ENCODE measurements at regions not wholly inside any gene's neighbourhood (a gene's known extent, or its start where the extent isn't known, plus 50 kb on each side); places are given as distances from the start of the nearest gene placed in this dataset.

- Histone ChIP-seq H3K79me2 (ENCODE audit: insufficient read depth, low read length) (no peaks in the 10 kb centered on the region), H2AFZ (ENCODE audit: low read depth, low read length, severe bottlenecking) (no peak overlapping the region), H3K4me2 (ENCODE audit: low read depth, low read length, poor library complexity, severe bottlenecking) (no peak overlapping the region), H3K36me3 (ENCODE audit: low read length) (no peaks in the 10 kb centered on the region), H3F3A (ENCODE audit: insufficient read depth) (no peaks in the 10 kb centered on the region), H3K27ac (ENCODE audit: low read depth, low read length) (no peak overlapping the region), H3K9ac (ENCODE audit: low read length) (no peak overlapping the region), H3K9me3 (ENCODE audit: insufficient read depth, low read length) (no peaks in the 10 kb centered on the region), H3K9me2 (replicated peaks; ENCODE audit: insufficient read depth, low read length) (no peaks in the 10 kb centered on the region), H3K4me3 (ENCODE audit: insufficient read depth, low read length, poor library complexity, severe bottlenecking) (no peak overlapping the region), H3K27me3 (ENCODE audit: low read length) (no peaks in the 10 kb centered on the region), H4K20me1 (ENCODE audit: low read depth, low read length) (no peaks in the 10 kb centered on the region)
- TF ChIP-seq EZH2phosphoT487 (conservative IDR thresholded peaks at IDR 0.05; ENCODE audit: low read length) = no peak
- TF ChIP-seq CTCF (IDR thresholded peaks at IDR 0.05; ENCODE audit: insufficient read depth, low read length, poor library complexity, severe bottlenecking) = no peak
These were observed 52.8 kb upstream of the STXBP6 start for GRCh38 chr14:25102788-25103187.

- Histone ChIP-seq H3K36me3 (ENCODE audit: low read length) (no peaks in the 10 kb centered on the region), H2AFZ (ENCODE audit: low read depth, low read length, severe bottlenecking) (no peak overlapping the region), H3K9ac (ENCODE audit: low read length) (no peak overlapping the region), H3K27me3 (ENCODE audit: low read length) (no peaks in the 10 kb centered on the region), H3K79me2 (ENCODE audit: insufficient read depth, low read length) (no peaks in the 10 kb centered on the region), H3K9me2 (replicated peaks; ENCODE audit: insufficient read depth, low read length) (no peaks in the 10 kb centered on the region), H3K9me3 (ENCODE audit: insufficient read depth, low read length) (no peaks in the 10 kb centered on the region), H4K20me1 (ENCODE audit: low read depth, low read length) (no peaks in the 10 kb centered on the region), H3F3A (ENCODE audit: insufficient read depth) (no peaks in the 10 kb centered on the region), H3K27ac (ENCODE audit: low read depth, low read length) (no peak overlapping the region), H3K4me3 (ENCODE audit: insufficient read depth, low read length, poor library complexity, severe bottlenecking) (no peak overlapping the region), H3K4me2 (ENCODE audit: low read depth, low read length, poor library complexity, severe bottlenecking) (no peak overlapping the region)
- TF ChIP-seq CTCF (IDR thresholded peaks at IDR 0.05; ENCODE audit: insufficient read depth, low read length, poor library complexity, severe bottlenecking) (no peak), EZH2phosphoT487 (conservative IDR thresholded peaks at IDR 0.05; ENCODE audit: low read length) (no peak)
These were observed 51.3 kb upstream of the STXBP6 start for GRCh38 chr14:25101276-25101675.
